Stimulated activated naive B cell treated with anti-CD40 and anti-IgM and Interleukin-4, amounts not matched to agents 10 μg/mL and 1 μg/mL and 100 μg/mL, for 72 hours (primary cell): ENCODE measurements at regions not wholly inside any gene's neighbourhood (a gene's known extent, or its start where the extent isn't known, plus 50 kb on each side); places are given as distances from the start of the nearest gene placed in this dataset.
"Not testable (repeated sequence)": the region's sequence is repeated elsewhere in the genome, so short reads cannot be mapped to it uniquely, and the experiment has no call there.

Source experiments
- ATAC-seq, 2 donors: fragments of 150-1000 bp; cut with Tn5 transposase; replicated peaks; 2 replicates each; pipeline ENCODE4 v1.10.0; 2021; ENCODE audit warnings: moderate library complexity in 1 of 2
- DNase-seq: peaks from one replicate; pipeline ENCODE4 v3.0.0; 2021
- H3K27ac Mint-ChIP-seq: one replicate; pipeline ENCODE4 v1.8.0; 2022; ENCODE audit warnings: mild to moderate bottlenecking, mixed read lengths
- H3K27me3 Mint-ChIP-seq, 2 donors: one replicate each; pipeline ENCODE4 v1.8.0; 2022; ENCODE audit warnings: mixed read lengths in 2 of 2
- H3K36me3 Mint-ChIP-seq, 2 donors: one replicate each; pipeline ENCODE4 v1.8.0; 2022; ENCODE audit warnings: mixed read lengths in 2 of 2, mild to moderate bottlenecking in 1 of 2
- H3K4me1 Mint-ChIP-seq, 2 donors: one replicate each; pipeline ENCODE4 v1.8.0; 2022; ENCODE audit warnings: mixed read lengths in 2 of 2, mild to moderate bottlenecking in 1 of 2
- H3K4me3 Mint-ChIP-seq, 2 donors: one replicate each; pipeline ENCODE4 v1.8.0; 2022; ENCODE audit warnings: mild to moderate bottlenecking in 2 of 2, mixed read lengths in 2 of 2, moderate library complexity in 1 of 2
- H3K9me3 Mint-ChIP-seq, 2 donors: one replicate each; pipeline ENCODE4 v1.8.0; 2022; ENCODE audit warnings: mixed read lengths in 2 of 2, mild to moderate bottlenecking in 1 of 2

- DNase-seq (no peak), ATAC-seq (no peak)
- H3K4me3 Mint-ChIP-seq = no peak overlapping the region
- H3K36me3 Mint-ChIP-seq = no peaks in the 10 kb centered on the region
- H3K27ac Mint-ChIP-seq = no peak overlapping the region
- no peaks in the 10 kb centered on the region for H3K9me3 Mint-ChIP-seq
- peaks cover 0 to 6% of the 10 kb centered on the region in 2 donors for H3K27me3 Mint-ChIP-seq
- peaks cover 2 to 13% of the 10 kb centered on the region in 2 donors for H3K4me1 Mint-ChIP-seq
Observed at GRCh38 chr21:15119486-15119885, 54.7 kb upstream of the NRIP1 start.

GRCh38 chr21:15121097-15121654, 56.4 kb upstream of the NRIP1 start:
- Mint-ChIP-seq H3K4me3 (no peak overlapping the region), H3K27ac (no peak overlapping the region), H3K4me1 (peaks cover 2 to 13% of the 10 kb centered on the region in 2 donors), H3K27me3 (peaks cover 0 to 6% of the 10 kb centered on the region in 2 donors), H3K36me3 (no peaks in the 10 kb centered on the region), H3K9me3 (no peaks in the 10 kb centered on the region)
- DNase-seq (no peak), ATAC-seq (no peak)

DNA sequence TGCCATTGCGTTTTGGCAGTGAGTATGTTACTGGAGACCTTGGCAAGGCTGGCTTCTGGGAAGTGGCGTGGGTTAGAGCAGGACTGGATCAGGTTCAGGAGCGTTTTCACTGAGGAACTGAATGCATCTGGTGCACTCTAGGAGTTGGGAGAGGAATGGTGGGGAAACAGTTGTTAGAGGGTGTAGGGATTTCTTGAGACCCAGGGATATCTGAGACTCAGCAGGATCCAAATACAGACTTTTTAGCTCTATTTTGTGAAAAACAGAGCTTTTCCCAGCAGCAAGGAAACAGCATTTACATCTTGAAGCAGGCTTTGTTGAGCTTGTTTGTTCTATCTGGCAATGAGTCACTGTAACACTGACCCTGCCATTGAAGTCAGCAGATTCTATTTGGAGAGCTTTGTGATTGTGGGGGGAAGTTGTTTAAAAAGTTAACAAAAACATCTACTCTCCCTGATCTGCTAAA, 56.9 kb upstream of the NRIP1 start:
- peaks cover 2 to 13% of the 10 kb centered on the region in 2 donors for H3K4me1 Mint-ChIP-seq
- H3K9me3 Mint-ChIP-seq = no peaks in the 10 kb centered on the region
- H3K36me3 Mint-ChIP-seq = no peaks in the 10 kb centered on the region
- H3K27me3 Mint-ChIP-seq = peaks cover 0 to 6% of the 10 kb centered on the region in 2 donors
- no peak overlapping the region for H3K27ac Mint-ChIP-seq
- no peak overlapping the region for H3K4me3 Mint-ChIP-seq
- ATAC-seq (no peak), DNase-seq (no peak)

GRCh38 chr21:15122241-15122640, 57.4 kb upstream of the NRIP1 start:
- no peak for ATAC-seq
- DNase-seq = no peak
- Mint-ChIP-seq H3K4me3 (no peak overlapping the region), H3K9me3 (no peaks in the 10 kb centered on the region), H3K27ac (no peak overlapping the region), H3K27me3 (peaks cover 0 to 6% of the 10 kb centered on the region in 2 donors), H3K4me1 (peaks cover 2 to 17% of the 10 kb centered on the region in 2 donors), H3K36me3 (no peaks in the 10 kb centered on the region)

DNA sequence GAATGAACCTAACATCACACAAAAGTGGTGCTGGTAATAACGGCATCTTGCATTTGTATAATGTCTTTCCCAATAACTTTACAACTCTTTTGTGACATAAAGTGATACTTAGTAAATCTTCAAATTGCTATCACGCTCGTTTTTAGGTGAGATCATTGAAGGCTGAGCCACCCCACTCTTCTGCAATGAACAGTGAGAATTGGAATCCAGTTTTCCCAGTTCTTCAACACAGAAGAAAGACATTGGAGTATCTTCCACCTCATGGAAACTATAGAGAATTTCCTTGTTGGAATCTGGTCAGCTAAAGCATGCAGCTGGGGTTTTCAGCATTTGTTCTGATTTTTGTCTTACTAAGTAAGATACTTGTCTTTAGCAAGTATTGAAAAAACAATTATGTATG, 59.9 kb upstream of the NRIP1 start:
- Mint-ChIP-seq H3K4me1 (peaks cover 14 to 31% of the 10 kb centered on the region in 2 donors), H3K27me3 (peaks cover 0 to 6% of the 10 kb centered on the region in 2 donors), H3K4me3 (no peak overlapping the region), H3K27ac (no peak overlapping the region), H3K9me3 (peaks cover 6 to 11% of the 10 kb centered on the region in 2 donors), H3K36me3 (peaks cover 0 to 3% of the 10 kb centered on the region in 2 donors)
- ATAC-seq (no peak), DNase-seq (no peak)

DNA sequence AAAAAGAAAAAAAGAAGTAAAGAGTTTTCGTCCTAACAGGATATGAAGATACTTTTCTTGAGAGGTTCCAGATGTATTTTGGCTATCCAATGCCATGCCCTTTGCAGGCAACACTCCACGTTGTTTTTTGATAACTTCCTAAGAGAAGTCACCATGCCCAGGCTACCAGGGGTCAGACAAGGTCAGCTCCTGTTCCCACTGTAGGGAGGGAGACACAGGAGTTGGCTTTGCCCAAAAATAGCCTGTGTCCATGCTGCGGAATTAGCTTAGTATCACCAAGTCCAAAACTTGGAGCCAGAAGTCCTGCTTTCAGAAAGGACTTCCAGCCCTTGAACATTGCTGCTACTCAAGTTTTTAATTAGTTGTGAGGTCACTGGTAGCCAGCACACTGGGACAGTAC, 62.1 kb upstream of the NRIP1 start:
- Mint-ChIP-seq H3K4me1 (peaks cover 14 to 37% of the 10 kb centered on the region in 2 donors), H3K27ac (no peak overlapping the region)
- ATAC-seq = no peak

DNA sequence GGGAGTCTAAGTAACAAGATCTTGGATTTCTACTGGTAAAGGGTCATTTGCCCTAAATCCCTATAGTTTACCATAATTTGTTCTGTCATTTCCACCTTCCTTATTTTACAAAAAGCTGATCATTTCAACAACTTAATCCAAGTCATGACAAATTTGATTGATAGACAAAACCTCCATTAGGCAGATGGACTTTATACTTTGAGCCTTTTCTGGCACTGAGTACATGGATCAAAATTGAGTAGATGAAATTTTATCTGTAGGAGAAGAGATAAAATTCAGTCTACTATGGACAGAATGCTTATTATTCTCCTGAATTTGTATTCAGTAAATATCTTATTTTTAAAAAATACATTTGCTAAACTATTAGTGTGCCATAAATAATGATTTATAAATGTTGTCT, 62.6 kb upstream of the NRIP1 start:
- Mint-ChIP-seq H3K27me3 (peaks cover 0 to 4% of the 10 kb centered on the region in 2 donors), H3K36me3 (peaks cover 0 to 3% of the 10 kb centered on the region in 2 donors), H3K27ac (no peak overlapping the region), H3K4me3 (no peak overlapping the region), H3K9me3 (peaks cover 8 to 15% of the 10 kb centered on the region in 2 donors), H3K4me1 (peaks cover 14 to 32% of the 10 kb centered on the region in 2 donors)
- DNase-seq (no peak), ATAC-seq (no peak)

More for the DNA sequence above, 62.1 kb upstream of the NRIP1 start:
- Mint-ChIP-seq H3K9me3 (peaks cover 6 to 14% of the 10 kb centered on the region in 2 donors), H3K27me3 (no peaks in the 10 kb centered on the region), H3K36me3 (peaks cover 0 to 3% of the 10 kb centered on the region in 2 donors), H3K4me3 (no peak overlapping the region)
- no peak for DNase-seq

DNA sequence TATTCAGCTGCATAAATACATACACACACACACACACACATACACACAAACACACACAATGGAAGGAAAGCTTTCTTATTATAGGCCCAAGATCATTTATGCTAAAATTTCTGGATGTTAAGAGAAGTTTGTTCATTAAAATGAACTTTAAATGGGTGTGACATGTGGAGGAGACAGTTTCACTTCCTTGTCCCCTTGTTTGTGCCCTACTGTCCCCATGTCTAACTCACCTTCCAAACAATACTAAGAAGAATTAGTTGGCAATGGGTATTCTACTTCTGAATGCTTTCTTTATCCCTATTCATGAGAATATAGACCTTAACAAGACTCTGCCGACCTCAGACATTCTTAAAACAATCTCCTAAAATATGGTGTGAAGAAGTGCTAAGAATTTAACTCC, 63.5 kb upstream of the NRIP1 start:
- DNase-seq (no peak), ATAC-seq (peak; percentile 74 to 76)
- Mint-ChIP-seq H3K27me3 (peaks cover 0 to 7% of the 10 kb centered on the region in 2 donors), H3K4me3 (no peak overlapping the region), H3K9me3 (peaks cover 10 to 19% of the 10 kb centered on the region in 2 donors), H3K4me1 (peaks cover 14 to 34% of the 10 kb centered on the region in 2 donors), H3K36me3 (peaks cover 0 to 4% of the 10 kb centered on the region in 2 donors), H3K27ac (no peak overlapping the region)

GRCh38 chr21:15128714-15129113, 63.9 kb upstream of the NRIP1 start:
- peak overlapping the region in 1 of 2 donors; percentile 34 for H3K4me3 Mint-ChIP-seq
- DNase-seq (peak; percentile 5), ATAC-seq (peak; percentile 87 to 88)
- not testable (repeated sequence) for H3K36me3 Mint-ChIP-seq, H3K27ac Mint-ChIP-seq, H3K27me3 Mint-ChIP-seq
- peaks cover 14 to 38% of the 10 kb centered on the region in 2 donors for H3K4me1 Mint-ChIP-seq
- peaks cover 10 to 19% of the 10 kb centered on the region in 2 donors for H3K9me3 Mint-ChIP-seq

- no peak overlapping the region for H3K4me3 Mint-ChIP-seq
- peaks cover 0 to 7% of the 10 kb centered on the region in 2 donors for H3K27me3 Mint-ChIP-seq
- H3K27ac Mint-ChIP-seq = no peak overlapping the region
- H3K4me1 Mint-ChIP-seq = peaks cover 14 to 45% of the 10 kb centered on the region in 2 donors
- peaks cover 0 to 6% of the 10 kb centered on the region in 2 donors for H3K36me3 Mint-ChIP-seq
- ATAC-seq (no peak), DNase-seq (no peak)
- H3K9me3 Mint-ChIP-seq = peaks cover 10 to 19% of the 10 kb centered on the region in 2 donors
Observed at GRCh38 chr21:15130326-15130725, 65.5 kb upstream of the NRIP1 start.

- no peak overlapping the region for H3K27ac Mint-ChIP-seq
- no peak for DNase-seq
Observed at GRCh38 chr21:15130751-15131150, 66.0 kb upstream of the NRIP1 start.

DNA sequence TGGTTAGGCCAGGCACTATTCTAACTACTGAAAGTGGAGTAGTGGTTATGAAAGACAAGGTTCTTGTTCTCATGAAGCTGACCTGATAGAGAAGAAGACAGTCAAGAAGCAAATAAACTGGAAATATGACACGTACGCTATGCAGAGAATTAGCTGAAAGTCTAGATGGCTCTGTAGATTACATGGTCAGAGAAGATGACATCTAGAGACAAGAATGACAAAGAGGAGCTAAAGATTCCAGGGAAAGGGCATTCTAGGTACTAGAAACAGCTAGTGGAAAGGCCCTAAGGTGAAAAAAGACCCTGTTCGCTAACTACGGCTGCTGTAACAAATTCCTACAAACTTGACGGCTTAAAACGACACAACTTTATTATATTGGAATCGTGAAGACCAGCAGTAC, 68.0 kb upstream of the NRIP1 start:
- ATAC-seq (no peak), DNase-seq (no peak)
- H3K4me1 Mint-ChIP-seq = peaks cover 14 to 46% of the 10 kb centered on the region in 2 donors
- peaks cover 0 to 6% of the 10 kb centered on the region in 2 donors for H3K36me3 Mint-ChIP-seq
- H3K27ac Mint-ChIP-seq = no peak overlapping the region
- peaks cover 10 to 19% of the 10 kb centered on the region in 2 donors for H3K9me3 Mint-ChIP-seq
- peaks cover 10 to 13% of the 10 kb centered on the region in 2 donors for H3K27me3 Mint-ChIP-seq
- H3K4me3 Mint-ChIP-seq = no peak overlapping the region

More at GRCh38 chr21:15130751-15131150, 66.0 kb upstream of the NRIP1 start:
- Mint-ChIP-seq H3K36me3 (peaks cover 0 to 6% of the 10 kb centered on the region in 2 donors), H3K4me1 (peaks cover 14 to 45% of the 10 kb centered on the region in 2 donors), H3K27me3 (peaks cover under 1 to 7% of the 10 kb centered on the region in 2 donors), H3K4me3 (no peak overlapping the region), H3K9me3 (peaks cover 10 to 19% of the 10 kb centered on the region in 2 donors)
- ATAC-seq = no peak

- Mint-ChIP-seq H3K9me3 (peaks cover 5 to 7% of the 10 kb centered on the region in 2 donors), H3K36me3 (peaks cover 0 to 3% of the 10 kb centered on the region in 2 donors), H3K27me3 (peaks cover 24 to 29% of the 10 kb centered on the region in 2 donors), H3K4me3 (no peak overlapping the region), H3K4me1 (peaks cover 0 to 27% of the 10 kb centered on the region in 2 donors), H3K27ac (no peak overlapping the region)
- DNase-seq (no peak), ATAC-seq (peak; percentile 63 to 64)
Observed at GRCh38 chr21:15134701-15135470, 70.1 kb upstream of the NRIP1 start.

DNA sequence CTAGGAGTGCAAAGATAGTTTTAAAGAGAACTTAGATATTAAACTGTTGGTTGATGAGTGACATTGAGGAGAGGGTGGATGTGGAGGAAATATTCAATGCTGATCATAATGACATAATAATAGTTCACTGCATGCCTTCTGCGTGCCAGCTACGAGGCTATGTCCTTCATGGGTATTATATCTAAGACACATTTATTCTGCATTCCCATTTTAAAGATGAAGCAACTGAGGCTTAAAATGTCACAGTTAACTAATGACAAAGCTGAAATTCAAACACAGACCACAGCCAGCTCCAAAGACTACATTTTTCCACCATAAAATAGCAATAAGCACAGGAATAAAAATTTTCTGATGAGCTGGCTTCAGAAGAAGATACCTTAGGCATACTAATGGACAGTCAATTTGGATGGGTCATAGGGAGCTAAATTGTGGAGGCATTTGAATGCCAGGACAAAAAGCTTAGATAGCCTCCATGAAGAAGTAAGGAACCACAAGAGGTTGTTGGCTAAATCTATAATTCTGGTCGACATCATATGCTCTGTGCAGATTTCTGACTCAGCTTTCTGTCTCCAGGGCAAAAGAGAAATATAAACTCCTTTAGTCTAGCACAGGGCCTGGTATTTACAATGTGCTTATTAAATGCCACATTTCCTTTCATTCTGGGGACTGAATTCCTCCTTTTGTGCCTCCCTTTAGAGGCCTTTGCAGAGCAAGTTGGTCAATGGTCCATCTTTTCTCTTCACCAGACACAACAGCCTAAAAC, 71.2 kb upstream of the NRIP1 start:
- DNase-seq (no peak), ATAC-seq (no peak)
- peaks cover 5% of the 10 kb centered on the region in 2 donors for H3K9me3 Mint-ChIP-seq
- H3K4me3 Mint-ChIP-seq = no peak overlapping the region
- peaks cover 27 to 34% of the 10 kb centered on the region in 2 donors for H3K27me3 Mint-ChIP-seq
- peaks cover 0 to 31% of the 10 kb centered on the region in 2 donors for H3K4me1 Mint-ChIP-seq
- no peak overlapping the region for H3K27ac Mint-ChIP-seq
- peaks cover 0 to 3% of the 10 kb centered on the region in 2 donors for H3K36me3 Mint-ChIP-seq
